SKM-1 (cell line): ENCODE measurements at regions not wholly inside any gene's neighbourhood (a gene's known extent, or its start where the extent isn't known, plus 50 kb on each side); places are given as distances from the start of the nearest gene placed in this dataset.
"Not testable (repeated sequence)": the region's sequence is repeated elsewhere in the genome, so short reads cannot be mapped to it uniquely, and the experiment has no call there.

Experiments
- DNase-seq: peaks from one replicate; lab custom pipeline; 2025; ENCODE audit not compliant: unreplicated experiment; lab: John Stamatoyannopoulos, UW

GRCh38 chr5:162603443-162604070, 536.0 kb downstream of the GABRG2 start:
- no peak for DNase-seq

- DNase-seq: no peak
These were observed 540.3 kb downstream of the GABRG2 start for GRCh38 chr5:162607879-162608278.

GRCh38 chr5:162621726-162622263, 554.2 kb downstream of the GABRG2 start:
- not testable (repeated sequence) for DNase-seq

GRCh38 chr5:162624110-162624509, 556.5 kb downstream of the GABRG2 start:
- DNase-seq: no peak

- no peak for DNase-seq
These were observed 569.9 kb downstream of the GABRG2 start for GRCh38 chr5:162637481-162637880.

- no peak for DNase-seq
These were observed 571.3 kb downstream of the GABRG2 start for GRCh38 chr5:162638849-162639248.

GRCh38 chr5:162641142-162641813, 573.7 kb downstream of the GABRG2 start:
- DNase-seq: no peak

DNA sequence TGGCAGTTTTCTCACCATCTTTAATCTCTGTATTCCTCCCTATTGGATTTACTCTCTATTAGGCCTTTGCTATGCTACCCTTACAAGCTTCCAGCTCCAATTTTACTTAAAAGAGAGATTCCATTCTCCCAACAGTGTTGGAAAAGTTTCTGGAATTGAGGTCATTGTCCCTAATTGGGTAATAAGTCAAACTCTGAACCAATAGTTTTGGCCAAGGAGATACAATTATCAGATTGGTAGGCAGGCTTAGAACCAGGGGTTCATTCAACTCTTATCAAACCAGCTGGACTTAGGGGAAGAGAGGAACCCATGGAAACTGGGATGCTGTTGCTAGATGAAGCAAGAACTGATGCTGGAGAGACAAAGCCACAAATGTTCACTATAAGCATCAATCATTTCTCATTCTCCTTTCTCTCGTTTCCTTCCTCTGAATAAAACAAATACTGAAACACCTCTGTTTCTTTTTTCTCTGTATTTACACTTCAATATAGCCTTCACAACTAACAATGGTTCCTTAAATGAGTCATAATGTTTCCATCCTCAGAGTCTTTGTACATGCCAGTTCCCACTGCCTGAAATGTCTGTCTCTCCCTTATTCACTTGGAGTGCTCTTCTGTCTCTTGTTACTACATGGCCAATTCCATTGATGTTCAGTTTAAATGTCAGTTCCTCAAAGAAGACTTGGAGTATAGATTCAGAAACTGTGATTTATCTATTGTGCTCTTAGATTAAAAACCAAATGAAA, 587.3 kb downstream of the GABRG2 start:
- no peak for DNase-seq

- DNase-seq: no peak
These were observed 589.5 kb downstream of the GABRG2 start for GRCh38 chr5:162657076-162657475.

DNA sequence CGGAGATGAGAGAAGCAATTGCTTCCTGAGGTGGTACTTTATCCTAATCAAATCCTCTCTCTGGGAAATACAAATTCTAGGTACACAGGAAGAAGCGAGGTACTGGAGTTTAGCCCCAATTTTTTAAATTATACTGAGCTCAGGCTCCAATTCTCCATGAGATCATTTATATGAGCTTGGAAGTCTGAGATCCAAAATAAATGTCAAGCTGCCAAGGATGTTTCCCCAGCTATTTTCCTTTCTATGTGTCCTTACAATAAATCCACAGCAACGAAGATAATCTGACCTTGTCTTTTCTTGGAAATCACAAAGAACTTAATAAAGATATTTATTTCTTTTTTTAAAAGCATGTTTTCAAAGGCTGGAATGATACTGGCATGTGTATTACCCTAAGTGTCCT, 597.3 kb downstream of the GABRG2 start:
- DNase-seq: no peak

GRCh38 chr5:162668926-162669325, 601.4 kb downstream of the GABRG2 start:
- DNase-seq: no peak

DNA sequence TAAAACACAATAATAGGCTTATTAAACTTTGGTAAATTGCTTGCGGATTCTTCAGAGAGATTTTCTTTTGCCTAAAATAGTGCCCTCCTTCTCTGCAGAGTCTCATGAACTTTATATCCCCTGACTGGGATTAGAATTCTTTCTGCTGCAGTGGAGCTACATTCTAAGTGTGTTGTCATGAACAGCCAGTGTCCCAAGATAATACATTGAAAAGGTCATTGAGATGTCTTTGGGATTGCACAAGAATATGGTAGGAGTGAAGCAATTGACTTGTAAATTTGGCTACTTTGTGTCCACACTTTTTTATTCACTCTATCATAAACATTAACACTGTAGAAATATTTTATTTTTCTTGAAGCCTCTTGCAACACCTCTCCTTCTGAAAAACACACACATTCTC, 604.5 kb downstream of the GABRG2 start:
- no peak for DNase-seq

DNA sequence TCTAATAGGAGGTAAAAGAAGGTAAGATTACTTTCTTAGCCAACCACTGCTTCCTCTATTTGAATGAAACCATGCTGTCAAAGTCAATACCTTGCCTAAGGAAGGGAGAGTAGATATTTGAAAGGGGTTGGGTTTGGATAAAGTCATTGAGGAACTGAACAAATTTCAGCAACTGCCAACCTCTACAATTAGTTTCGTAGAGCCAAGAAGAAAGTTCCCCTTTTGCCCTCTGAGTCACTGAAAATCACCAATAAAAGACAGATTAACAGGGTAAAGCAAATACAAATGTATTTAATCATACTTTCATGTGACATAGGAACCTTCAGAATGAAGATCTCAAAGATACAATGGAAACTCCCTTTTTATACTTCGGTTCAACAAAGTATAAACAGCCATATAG, 615.7 kb downstream of the GABRG2 start:
- DNase-seq: no peak

- no peak for DNase-seq
These were observed 616.6 kb downstream of the GABRG2 start for GRCh38 chr5:162684145-162684544.

DNA sequence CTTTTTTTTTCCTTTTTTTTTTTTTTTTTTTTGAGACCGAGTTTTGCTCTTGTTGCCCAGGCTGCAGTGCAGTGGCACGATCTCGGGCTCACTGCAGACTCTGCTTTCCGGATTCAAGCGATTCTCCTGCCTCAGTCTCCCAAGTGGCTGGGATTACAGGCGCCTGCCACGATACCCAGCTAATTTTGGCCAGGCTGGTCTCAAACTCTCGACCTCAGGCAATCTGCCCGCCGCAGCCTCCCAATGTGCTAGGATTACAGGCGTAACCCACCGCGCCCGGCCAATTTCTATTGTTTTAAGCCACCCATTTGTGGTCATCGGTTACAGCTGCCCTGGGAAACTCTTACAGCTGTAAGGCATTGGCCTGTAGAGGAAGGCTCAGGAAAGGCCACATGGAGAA, 617.7 kb downstream of the GABRG2 start:
- DNase-seq: no peak

GRCh38 chr5:162696272-162696671, 628.7 kb downstream of the GABRG2 start:
- DNase-seq: not testable (repeated sequence)

- DNase-seq: no peak
These were observed 631.8 kb downstream of the GABRG2 start for GRCh38 chr5:162699361-162699760.

- DNase-seq: no peak
These were observed 636.3 kb downstream of the GABRG2 start for GRCh38 chr5:162703914-162704313.

DNA sequence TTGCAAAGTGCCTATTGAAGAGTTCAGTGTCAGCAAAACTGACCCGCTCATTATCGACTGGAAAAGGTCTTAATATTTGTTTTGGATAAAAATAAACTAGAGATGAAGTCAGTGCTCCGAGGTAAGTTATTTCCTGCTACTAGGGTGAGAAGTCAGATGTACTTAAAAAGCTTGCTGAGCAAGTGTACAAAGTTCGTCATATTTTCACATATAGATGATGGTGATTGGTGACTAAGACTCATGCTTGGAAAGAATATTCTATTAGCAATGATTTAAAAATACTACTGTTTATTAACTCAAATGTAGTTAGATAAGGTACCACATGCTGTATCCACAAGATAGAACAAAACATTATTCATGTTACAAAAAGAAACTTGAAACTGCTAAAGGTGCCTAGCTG, 643.7 kb downstream of the GABRG2 start:
- DNase-seq: no peak

GRCh38 chr5:162719720-162720119, 652.1 kb downstream of the GABRG2 start:
- DNase-seq: no peak

GRCh38 chr5:162721125-162721524, 653.6 kb downstream of the GABRG2 start:
- no peak for DNase-seq

- DNase-seq: no peak
These were observed 684.8 kb upstream of the CCNG1 start for GRCh38 chr5:162752612-162753011.
